Nephron progenitor cell (in vitro differentiated cells): ENCODE measurements at regions not wholly inside any gene's neighbourhood (a gene's known extent, or its start where the extent isn't known, plus 50 kb on each side); places are given as distances from the start of the nearest gene placed in this dataset.

Experiments
- DNase-seq: peaks from one replicate; pipeline ENCODE4 v3.0.0; 2021
- H3K27ac Mint-ChIP-seq: 2 replicates; pipeline ENCODE4 v1.8.0; 2021; ENCODE audit warnings: mild to moderate bottlenecking, moderate library complexity, mixed read lengths
- H3K27me3 Mint-ChIP-seq: 2 replicates; pipeline ENCODE4 v1.8.0; 2021; ENCODE audit warnings: mild to moderate bottlenecking, low read depth, mixed read lengths; ENCODE audit not compliant: poor library complexity
- H3K36me3 Mint-ChIP-seq: 2 replicates; pipeline ENCODE4 v1.8.0; 2021; ENCODE audit warnings: low read depth, mixed read lengths
- H3K4me1 Mint-ChIP-seq: 2 replicates; pipeline ENCODE4 v1.8.0; 2021; ENCODE audit warnings: mixed read lengths
- H3K4me3 Mint-ChIP-seq: 2 replicates; pipeline ENCODE4 v1.8.0; 2021; ENCODE audit warnings: mild to moderate bottlenecking, moderate library complexity, mixed read lengths
- H3K9me3 Mint-ChIP-seq: 2 replicates; pipeline ENCODE4 v1.8.0; 2021; ENCODE audit warnings: mild to moderate bottlenecking, moderate library complexity, mixed read lengths
- TF ChIP-seq, protein P1 (sequence below): fragments of 200-600 bp; sonication (generic); IDR thresholded peaks from 2 replicates; pipeline ENCODE4 v1.5.0; 2021; ENCODE audit warnings: antibody characterized with exemption

DNA sequence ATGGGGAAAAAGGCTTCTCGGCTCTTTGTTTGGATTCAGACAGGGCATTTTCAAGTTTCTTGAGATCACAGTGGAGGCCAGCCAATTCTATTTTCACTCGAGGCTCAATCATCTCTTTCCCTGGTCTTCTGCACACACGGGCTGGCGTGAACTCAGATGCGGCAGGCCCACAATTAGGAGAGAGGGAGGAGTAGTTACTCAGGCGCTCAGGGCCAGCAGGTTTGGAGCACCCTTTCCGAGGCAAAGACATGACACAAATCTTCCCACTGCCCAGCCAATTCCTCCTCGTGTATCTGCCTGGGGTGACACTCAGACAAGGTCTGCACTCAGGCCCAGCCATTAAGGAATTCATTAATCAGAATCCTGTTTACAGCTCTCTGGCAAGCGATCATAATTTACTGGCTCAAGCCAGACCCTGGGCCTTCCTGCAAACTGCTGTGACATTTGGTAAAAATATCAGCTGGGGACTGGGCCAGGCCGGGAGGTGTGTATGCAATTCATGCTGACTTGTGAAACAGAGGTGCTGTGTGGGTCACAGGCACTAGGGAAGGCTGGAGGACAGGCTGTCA lies 68.1 kb upstream of the TLE3 start:
- Mint-ChIP-seq H3K27me3 (peaks cover 29% of the 10 kb centered on the region), H3K4me1 (peaks cover 46% of the 10 kb centered on the region), H3K27ac (peak overlapping the region; percentile 98), H3K36me3 (no peaks in the 10 kb centered on the region), H3K9me3 (no peaks in the 10 kb centered on the region), H3K4me3 (peak overlapping the region; percentile 45)
- DNase-seq: no peak
- TF ChIP-seq, protein P1, sequence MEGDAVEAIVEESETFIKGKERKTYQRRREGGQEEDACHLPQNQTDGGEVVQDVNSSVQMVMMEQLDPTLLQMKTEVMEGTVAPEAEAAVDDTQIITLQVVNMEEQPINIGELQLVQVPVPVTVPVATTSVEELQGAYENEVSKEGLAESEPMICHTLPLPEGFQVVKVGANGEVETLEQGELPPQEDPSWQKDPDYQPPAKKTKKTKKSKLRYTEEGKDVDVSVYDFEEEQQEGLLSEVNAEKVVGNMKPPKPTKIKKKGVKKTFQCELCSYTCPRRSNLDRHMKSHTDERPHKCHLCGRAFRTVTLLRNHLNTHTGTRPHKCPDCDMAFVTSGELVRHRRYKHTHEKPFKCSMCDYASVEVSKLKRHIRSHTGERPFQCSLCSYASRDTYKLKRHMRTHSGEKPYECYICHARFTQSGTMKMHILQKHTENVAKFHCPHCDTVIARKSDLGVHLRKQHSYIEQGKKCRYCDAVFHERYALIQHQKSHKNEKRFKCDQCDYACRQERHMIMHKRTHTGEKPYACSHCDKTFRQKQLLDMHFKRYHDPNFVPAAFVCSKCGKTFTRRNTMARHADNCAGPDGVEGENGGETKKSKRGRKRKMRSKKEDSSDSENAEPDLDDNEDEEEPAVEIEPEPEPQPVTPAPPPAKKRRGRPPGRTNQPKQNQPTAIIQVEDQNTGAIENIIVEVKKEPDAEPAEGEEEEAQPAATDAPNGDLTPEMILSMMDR: no peak

- peak overlapping the region; percentile 22 for H3K4me3 Mint-ChIP-seq
- H3K9me3 Mint-ChIP-seq: no peaks in the 10 kb centered on the region
- peaks cover 39% of the 10 kb centered on the region for H3K4me1 Mint-ChIP-seq
- TF ChIP-seq, protein P1: no peak
- peak overlapping the region; percentile 98 for H3K27ac Mint-ChIP-seq
- no peaks in the 10 kb centered on the region for H3K36me3 Mint-ChIP-seq
- H3K27me3 Mint-ChIP-seq: peaks cover 32% of the 10 kb centered on the region
- DNase-seq: no peak
These were observed 67.4 kb upstream of the TLE3 start for GRCh38 chr15:70164910-70165715.

DNA sequence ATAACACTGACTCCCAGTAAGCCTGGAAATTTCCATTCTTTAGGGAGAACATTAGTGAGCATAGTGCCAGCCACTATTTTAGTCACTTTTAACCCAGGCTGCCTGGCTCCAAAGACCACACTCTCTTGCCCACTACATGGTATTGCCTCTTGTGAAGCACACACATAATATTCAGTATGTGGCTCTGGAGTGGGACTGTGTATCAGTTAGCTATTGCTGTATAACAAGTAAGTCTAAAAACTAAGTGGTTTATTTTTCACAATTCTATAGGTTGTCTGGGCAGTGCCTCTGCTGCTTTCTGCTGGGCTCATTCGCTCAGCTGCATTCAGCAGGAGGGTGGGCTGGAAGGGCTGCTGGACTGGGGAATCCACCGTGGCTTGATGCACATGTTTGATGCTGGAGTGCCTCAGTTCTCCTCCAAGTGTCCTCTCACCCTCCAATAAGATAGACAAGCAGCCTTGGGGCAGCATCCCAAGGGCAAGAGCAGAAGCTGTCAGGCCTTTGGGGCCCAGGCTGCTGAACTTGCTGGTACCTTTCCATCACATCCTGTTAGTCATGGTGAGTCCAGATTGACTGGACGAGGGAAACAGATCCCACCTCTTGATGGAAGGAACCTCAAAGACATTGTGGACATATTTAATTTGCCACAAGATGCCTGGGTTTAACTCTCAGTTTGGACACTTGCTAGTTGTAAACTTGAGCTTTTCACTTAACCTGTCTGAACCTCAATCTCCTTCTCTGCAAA lies 66.6 kb upstream of the TLE3 start:
- no peak overlapping the region for H3K4me3 Mint-ChIP-seq
- DNase-seq: no peak
- peaks cover 42% of the 10 kb centered on the region for H3K4me1 Mint-ChIP-seq
- peaks cover 38% of the 10 kb centered on the region for H3K27me3 Mint-ChIP-seq
- H3K27ac Mint-ChIP-seq: no peak overlapping the region
- TF ChIP-seq, protein P1: no peak
- no peaks in the 10 kb centered on the region for H3K36me3 Mint-ChIP-seq
- H3K9me3 Mint-ChIP-seq: no peaks in the 10 kb centered on the region

DNA sequence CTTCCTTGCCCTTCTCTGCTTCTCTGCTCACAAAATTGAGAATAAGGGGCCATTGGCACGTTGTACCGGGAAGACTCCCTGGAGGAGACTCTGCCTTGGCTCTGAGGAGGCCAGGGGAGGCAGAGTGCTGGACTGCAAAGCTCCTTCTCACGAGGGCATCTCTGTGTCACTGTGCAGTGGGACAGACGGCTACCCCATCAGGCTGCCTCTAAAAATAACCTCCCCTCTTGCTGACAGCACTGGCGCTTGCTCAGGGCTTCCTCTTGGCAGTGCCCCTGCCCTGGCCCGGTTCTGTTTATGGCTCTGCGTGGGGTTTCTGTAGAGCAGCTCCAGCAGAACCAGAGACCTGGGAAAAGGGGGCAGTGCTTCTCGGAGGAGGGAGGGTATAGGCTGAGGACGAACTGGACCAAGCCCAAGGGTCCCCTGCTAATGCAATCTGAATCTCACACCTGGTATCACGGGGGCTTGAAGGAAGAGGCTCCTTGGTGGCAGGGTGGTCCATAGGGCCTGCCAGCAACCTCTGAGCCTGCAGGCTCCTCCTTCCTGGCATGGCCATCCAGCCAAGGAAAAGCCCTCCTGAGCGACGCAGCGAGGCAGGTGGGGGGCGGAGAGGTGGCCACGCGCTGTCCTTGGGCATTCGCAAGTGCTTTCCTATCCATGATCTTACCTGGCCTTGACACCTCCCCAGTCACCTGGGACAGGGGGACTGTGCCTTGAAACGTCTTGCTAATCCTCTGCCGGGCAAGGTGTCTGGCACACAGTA lies 63.3 kb upstream of the TLE3 start:
- Mint-ChIP-seq H3K4me3 (no peak overlapping the region), H3K36me3 (no peaks in the 10 kb centered on the region), H3K4me1 (peaks cover 57% of the 10 kb centered on the region), H3K9me3 (no peaks in the 10 kb centered on the region), H3K27me3 (peaks cover 32% of the 10 kb centered on the region), H3K27ac (no peak overlapping the region)
- TF ChIP-seq, protein P1: no peak
- DNase-seq: no peak

DNA sequence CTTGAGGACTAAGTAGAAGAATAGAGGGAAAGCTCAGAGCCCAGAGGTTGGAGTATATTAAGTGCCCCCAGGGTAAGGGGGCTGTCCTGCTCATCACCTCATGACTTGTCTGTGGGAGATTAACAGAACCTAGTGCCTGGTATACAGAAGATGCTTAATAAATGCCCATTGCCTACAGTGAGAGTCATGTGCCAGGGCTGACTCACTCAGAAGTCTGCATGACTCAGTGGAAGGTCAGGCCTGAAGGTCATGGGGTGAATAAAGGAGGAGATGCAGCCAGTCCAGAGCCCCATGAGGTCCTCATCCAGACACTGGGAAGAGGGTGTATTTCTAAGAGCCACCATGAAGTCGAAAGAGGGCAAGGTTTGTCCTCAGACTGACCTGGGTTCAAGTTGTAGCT lies 62.5 kb upstream of the TLE3 start:
- DNase-seq: no peak
- H3K4me3 Mint-ChIP-seq: no peak overlapping the region
- H3K27ac Mint-ChIP-seq: no peak overlapping the region
- peaks cover 31% of the 10 kb centered on the region for H3K27me3 Mint-ChIP-seq
- H3K36me3 Mint-ChIP-seq: no peaks in the 10 kb centered on the region
- no peaks in the 10 kb centered on the region for H3K9me3 Mint-ChIP-seq
- TF ChIP-seq, protein P1: no peak
- peaks cover 57% of the 10 kb centered on the region for H3K4me1 Mint-ChIP-seq
